Kasumi-1 (cell line): ENCODE measurements at regions not wholly inside any gene's neighbourhood (a gene's known extent, or its start where the extent isn't known, plus 50 kb on each side); places are given as distances from the start of the nearest gene placed in this dataset.

ENCODE experiments used
- DNase-seq, 2 experiments: peaks; one replicate each; lab custom pipeline; 2025; lab: John Stamatoyannopoulos, UW

DNA sequence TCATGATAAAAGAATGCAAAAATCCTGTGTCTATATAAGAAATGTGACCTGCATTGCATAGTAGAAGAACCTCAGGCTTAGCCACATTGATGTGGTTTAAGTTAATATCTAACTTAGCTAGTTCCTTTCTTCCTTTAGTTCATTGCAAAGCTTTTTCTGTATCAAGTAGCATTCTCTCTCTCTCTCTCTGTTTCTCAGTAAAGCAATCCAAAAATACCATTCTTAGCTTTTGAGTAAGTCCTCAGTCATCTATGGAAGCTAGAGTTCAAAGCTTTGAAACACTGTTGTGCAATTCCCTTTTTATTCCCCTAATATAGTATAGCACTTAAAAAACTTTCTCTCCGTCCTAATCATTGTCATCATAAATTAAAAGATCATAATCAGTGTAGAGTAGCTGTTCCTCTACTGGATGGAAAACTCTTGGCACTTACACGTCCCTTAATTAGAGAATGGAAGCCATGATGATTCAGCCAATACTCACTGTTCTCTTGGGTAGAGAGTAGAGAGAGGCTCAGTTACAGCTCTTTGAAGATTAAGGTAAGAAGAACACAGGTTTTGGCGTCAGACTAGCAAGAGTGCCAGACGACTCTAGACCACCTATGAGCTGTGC lies 350.3 kb upstream of the LYPLAL1 start:
- DNase-seq, result no peak

GRCh38 chr1:218827486-218827885 lies 346.2 kb upstream of the LYPLAL1 start:
- DNase-seq, result no peak

GRCh38 chr1:218828125-218828650 lies 345.5 kb upstream of the LYPLAL1 start:
- DNase-seq, result no peak

DNA sequence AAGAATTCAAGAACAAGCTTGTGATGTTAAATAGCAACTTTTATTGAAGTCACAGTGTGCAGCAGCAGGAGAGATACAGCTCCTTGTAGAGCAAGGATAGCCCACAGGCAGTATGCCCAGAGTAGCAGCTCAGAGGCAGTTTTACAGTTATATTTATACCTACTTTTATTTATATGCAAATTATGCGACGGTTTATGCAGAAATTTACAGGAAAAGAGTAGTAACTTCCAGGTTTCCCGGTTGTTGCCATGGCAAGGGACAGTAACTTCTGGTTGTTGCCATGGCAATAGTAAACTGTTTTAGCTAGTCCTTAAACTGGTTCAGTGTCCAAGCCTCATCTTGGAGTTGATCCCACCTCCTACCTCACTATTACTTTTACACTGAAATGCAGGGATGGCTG lies 344.6 kb upstream of the LYPLAL1 start:
- no peak for DNase-seq

GRCh38 chr1:218835609-218836008 lies 338.1 kb upstream of the LYPLAL1 start:
- no peak for DNase-seq

- DNase-seq, result no peak
Observed at GRCh38 chr1:218836264-218836663, 337.4 kb upstream of the LYPLAL1 start.

DNA sequence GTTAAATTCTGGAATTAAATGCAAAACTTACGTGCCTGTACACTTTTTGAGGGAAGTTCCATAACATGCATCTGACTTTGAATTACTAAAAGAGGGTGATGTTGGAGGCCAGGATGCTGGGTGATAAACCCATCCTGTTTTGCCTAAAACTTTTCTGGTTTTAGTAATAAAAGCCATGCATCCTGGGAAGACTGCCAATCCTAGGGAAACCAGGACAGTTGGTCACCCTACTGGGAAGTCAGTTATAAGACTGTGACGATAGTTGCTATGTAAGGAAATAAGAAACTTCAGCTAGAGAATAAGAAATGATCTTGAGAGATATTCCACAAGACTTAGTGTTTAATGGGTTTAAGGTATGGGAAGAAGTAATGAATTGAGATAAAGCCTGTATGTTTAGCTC lies 336.6 kb upstream of the LYPLAL1 start:
- no peak for DNase-seq

- no peak for DNase-seq
Observed at GRCh38 chr1:218845589-218845988, 328.1 kb upstream of the LYPLAL1 start.

- DNase-seq, result no peak
Observed at GRCh38 chr1:218846181-218846580, 327.5 kb upstream of the LYPLAL1 start.

DNA sequence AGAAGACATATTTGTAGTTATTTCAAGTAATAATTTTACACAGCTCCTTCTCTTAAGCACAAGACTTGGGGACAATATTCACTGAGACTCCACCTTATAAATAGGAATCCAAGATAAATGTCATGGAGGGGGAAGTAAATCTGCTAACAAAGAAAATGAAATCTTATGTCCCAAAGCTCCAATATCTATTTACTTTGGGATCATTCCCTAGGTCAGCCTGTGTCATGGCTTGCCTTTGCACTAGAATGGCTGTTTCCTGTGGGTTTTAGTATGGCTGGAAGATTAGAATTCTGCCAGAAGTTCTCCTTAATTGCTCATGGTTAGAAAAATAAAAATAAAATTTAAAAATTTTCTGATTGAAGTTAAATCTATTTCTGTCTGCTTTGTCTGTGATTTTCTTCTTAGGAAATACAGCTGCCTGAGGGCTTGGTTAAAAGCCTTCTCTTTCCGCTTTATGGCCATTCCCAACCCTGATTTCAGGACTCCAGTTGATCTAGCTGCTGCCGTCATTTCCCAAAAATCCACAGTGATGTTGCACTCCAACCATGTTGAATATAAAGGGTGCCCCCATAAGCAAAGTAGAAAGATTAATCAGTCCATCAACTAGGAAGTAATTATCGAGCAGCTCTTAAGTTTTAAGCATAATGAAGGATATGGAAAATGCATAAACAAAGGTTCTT lies 326.4 kb upstream of the LYPLAL1 start:
- no peak for DNase-seq

DNA sequence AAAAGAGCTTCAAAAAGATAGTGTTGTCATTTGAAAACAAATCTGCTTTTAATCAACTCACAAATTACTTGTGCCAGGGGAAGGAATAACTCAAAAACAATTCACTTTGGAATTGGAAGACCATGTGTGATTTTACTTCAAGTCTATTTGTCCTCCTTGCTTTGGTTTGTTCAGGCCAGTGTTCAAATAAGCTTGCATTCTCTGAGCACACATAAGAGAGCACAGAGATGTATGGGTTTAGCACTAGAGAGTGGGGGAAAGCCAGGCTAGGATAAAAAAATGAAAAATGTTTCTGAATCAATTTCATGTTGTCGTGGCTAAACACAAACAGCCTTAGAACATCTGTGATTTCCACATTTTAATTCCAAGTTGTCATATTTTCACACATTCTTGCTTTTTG lies 325.7 kb upstream of the LYPLAL1 start:
- no peak for DNase-seq

DNA sequence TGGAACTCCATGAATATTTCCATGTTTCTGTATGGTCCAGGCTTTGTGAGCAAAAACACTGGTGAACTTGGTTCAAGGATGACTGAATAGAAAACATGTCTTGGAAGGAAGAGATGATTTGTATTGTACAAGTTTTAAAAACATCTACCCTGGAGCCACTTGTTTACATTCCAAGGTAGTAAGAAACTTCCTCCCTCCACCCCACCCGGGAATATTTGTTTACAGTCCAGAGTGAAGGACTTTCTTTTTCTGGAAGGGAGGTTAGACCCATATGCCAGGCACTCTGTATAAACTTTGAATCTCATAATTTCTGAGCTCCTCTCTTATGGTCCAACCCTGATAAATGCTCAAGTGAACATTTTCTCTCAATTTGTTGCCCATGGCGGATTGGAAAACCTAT lies 323.3 kb upstream of the LYPLAL1 start:
- DNase-seq, result no peak

GRCh38 chr1:218851586-218851985 lies 322.1 kb upstream of the LYPLAL1 start:
- DNase-seq, result no peak

DNA sequence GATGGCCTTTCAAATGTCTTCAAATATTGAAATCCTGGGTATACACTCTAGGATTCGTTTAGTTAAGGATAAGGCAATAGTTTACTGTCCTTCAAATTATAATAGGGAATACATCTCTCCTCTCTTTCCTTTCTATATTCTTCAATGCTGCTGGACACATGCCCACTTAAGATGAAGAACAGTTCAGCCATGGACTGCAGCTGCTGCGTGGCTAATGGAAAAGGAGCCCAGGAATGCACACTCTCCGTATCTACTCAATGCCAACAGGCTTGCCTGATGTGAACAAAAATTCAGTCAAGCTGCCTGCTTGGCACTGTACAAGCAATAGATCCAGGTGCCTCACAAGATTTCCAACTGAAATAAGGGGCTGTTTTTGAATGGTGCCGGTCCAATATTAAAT lies 321.2 kb upstream of the LYPLAL1 start:
- no peak for DNase-seq

GRCh38 chr1:218863987-218864386 lies 309.7 kb upstream of the LYPLAL1 start:
- no peak for DNase-seq

DNA sequence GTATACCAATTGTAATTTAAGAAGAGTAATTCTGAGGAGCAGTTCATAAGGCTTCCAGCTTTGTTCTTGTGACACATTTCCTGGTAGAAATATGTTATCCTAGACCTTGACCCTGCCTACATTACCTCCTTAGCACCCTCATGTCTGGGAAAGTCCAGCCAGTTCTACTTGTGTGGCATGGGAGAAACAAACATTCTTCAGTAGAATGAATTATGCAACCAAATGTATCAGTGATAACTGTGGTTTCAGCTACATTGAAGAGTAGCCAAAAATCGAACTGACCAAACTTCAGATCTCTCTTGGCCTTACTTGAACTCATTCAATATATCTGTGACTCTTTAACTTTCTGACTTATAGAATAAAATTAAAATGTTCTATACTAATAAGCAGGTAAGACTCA lies 308.1 kb upstream of the LYPLAL1 start:
- no peak for DNase-seq

DNA sequence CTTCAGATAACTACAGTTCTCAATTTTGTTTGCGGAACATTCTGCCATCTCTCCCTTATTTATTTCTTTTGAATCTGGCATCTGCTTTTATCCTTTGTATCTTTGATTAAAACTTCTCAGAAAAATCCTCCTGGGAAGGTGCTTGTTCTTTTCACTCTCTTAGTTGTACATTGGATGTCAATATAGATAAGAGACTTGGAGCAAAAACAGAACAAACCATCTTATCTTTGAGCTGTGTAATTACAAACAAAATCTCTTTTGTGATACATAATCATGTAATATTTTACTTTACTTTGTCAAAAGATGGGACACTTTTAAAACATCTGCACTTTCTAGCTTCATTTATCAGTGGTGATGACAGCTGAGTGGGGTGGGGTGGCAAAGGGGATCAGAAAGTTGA lies 307.2 kb upstream of the LYPLAL1 start:
- no peak for DNase-seq

- DNase-seq, result no peak
Observed at GRCh38 chr1:218867066-218867465, 306.6 kb upstream of the LYPLAL1 start.

GRCh38 chr1:218867941-218868626 lies 305.6 kb upstream of the LYPLAL1 start:
- DNase-seq, result no peak

DNA sequence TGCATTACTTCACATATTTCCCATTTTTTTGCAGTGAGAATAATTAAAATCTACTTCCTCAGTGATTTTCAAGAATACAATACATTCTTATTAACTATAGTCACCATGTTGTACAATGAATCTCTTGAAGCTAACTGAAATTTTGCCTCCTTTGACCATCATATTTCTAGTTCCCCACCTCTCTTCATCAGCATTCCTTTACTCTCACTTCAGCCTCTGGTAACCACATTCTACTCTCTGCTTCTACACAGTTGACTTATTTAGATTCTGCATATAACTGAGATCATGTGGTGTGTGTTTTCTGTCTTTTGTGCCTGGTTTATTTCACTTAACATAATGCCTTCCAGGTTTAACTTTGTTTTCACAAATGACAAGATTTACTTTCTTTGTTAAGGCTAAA lies 304.4 kb upstream of the LYPLAL1 start:
- no peak for DNase-seq

- no peak for DNase-seq
Observed at GRCh38 chr1:218872026-218872425, 301.7 kb upstream of the LYPLAL1 start.

DNA sequence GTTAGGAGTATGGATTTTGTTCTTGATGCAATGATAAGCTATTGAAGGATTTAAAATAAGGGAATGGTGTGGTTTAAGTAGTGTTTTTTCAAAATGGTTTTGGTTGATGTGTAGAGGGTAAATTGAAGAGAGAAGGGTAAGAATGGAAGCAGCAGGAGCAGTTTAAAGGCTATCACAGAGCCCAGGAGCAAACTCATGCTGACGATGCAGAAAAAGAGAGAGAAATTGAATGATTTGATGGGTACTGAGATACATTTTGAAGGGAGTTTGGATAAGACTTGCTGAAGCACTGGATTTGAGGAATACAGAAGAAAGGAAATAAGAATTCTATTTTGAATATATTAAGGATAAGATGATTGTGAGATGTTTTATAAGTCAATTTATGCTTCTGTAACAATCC lies 300.8 kb upstream of the LYPLAL1 start:
- DNase-seq, result no peak

- peak; percentile 97 for DNase-seq
Observed at GRCh38 chr1:218874313-218874712, 299.4 kb upstream of the LYPLAL1 start.
